Kidney (tissue), 13 donors: ENCODE measurements at regions not wholly inside any gene's neighbourhood (a gene's known extent, or its start where the extent isn't known, plus 50 kb on each side); places are given as distances from the start of the nearest gene placed in this dataset.

Source experiments
- DNase-seq, 5 donors: peaks; one replicate each; pipeline ENCODE4 v3.0.0-alpha.2; 2013 to 2020
- FAIRE-seq: peaks from 2 replicates; lab custom pipeline; 2012; peaks lifted over from hg19 to GRCh38; lab: Jason Lieb, UNC
- H3K27ac ChIP-seq, 2 donors: one replicate each; pipeline ENCODE4 v1.7.0; 2013; ENCODE audit warnings: low read depth in 2 of 2, low read length in 2 of 2, inconsistent platforms in 1 of 2
- H3K27me3 ChIP-seq: one replicate; pipeline ENCODE4 v1.7.1; 2013; ENCODE audit warnings: low read length, inconsistent platforms; ENCODE audit not compliant: control insufficient read depth, insufficient read depth
- H3K36me3 ChIP-seq, 3 donors: one replicate each; pipeline versions ENCODE4 v1.7.0 to v1.7.1; 2013; ENCODE audit warnings: low read length in 3 of 3, control low read depth in 1 of 3, inconsistent platforms in 1 of 3; ENCODE audit not compliant: insufficient read depth in 3 of 3, control insufficient read depth in 2 of 3
- H3K4me1 ChIP-seq, 3 donors: one replicate each; pipeline versions ENCODE4 v1.7.0 to v1.7.1; 2013; ENCODE audit warnings: low read length in 3 of 3, inconsistent platforms in 1 of 3, low read depth in 1 of 3; ENCODE audit not compliant: control insufficient read depth in 2 of 3, insufficient read depth in 2 of 3
- H3K4me3 ChIP-seq, 3 donors: one replicate each; pipeline versions ENCODE4 v1.7.0 to v1.8.1; 2013; ENCODE audit warnings: low read length in 3 of 3, control low read depth in 1 of 3, inconsistent platforms in 1 of 3
- H3K9ac ChIP-seq, 3 donors: one replicate each; pipeline versions ENCODE4 v1.7.0 to v1.7.1; 2013; ENCODE audit warnings: low read length in 3 of 3, control low read depth in 1 of 3, inconsistent platforms in 1 of 3
- H3K9me3 ChIP-seq, 3 donors: one replicate each; pipeline versions ENCODE4 v1.7.0 to v1.7.1; 2013; ENCODE audit warnings: low read length in 3 of 3, control low read depth in 1 of 3, inconsistent platforms in 1 of 3; ENCODE audit not compliant: control insufficient read depth in 2 of 3, insufficient read depth in 1 of 3
- intact Hi-C: fragments of 100-400 bp; cut with DNase I; formaldehyde crosslinking; loops from one replicate; pipeline ENCODE4 v1.11.1; 2022
- TF ChIP-seq, protein P1 (sequence below): IDR thresholded peaks from 3 replicates; pipeline ENCODE4 v1.5.1; 2012; ENCODE audit warnings: mild to moderate bottlenecking, moderate library complexity, borderline replicate concordance; ENCODE audit not compliant: insufficient read depth; ENCODE audit errors: extremely low read depth
- donor health status: control.
- donor health status: control.
- donor health status: control.
- donor health status: control.
- donor health status: control.
- donor health status: DM: yes; HTN: yes; CAD: no.
- donor health status: Normal renal cell carcinoma (clear cell type).

DNA sequence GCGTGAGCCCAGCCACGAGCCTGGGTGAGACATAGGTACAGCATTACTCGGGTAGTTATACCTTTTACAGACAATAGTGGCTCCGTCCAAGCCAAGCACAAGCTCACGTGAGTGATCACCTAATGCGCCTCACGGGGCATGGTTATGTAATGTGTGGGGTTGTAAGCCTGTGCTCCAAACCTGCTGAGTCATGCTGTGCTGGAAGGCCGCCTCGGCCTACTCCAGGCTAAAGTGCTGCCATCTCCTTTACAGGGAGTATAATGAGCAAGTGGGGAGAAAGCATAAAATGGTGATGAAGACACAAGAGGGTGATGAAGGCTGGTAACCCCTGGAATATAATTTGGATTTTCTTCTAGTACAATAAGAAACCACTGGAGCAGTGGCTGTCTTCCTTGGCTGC, 175.8 kb upstream of the STT3B start:
- intact Hi-C loops: no loop called here
- Histone ChIP-seq H3K4me3 (no peak overlapping the region), H3K9me3 (no peaks in the 10 kb centered on the region), H3K27me3 (no peaks in the 10 kb centered on the region), H3K36me3 (no peaks in the 10 kb centered on the region), H3K27ac (no peak overlapping the region), H3K9ac (no peak overlapping the region), H3K4me1 (peaks cover 0 to 3% (median 0%) of the 10 kb centered on the region in 3 donors)
- FAIRE-seq (no peak), DNase-seq (no peak)
- TF ChIP-seq, protein P1, sequence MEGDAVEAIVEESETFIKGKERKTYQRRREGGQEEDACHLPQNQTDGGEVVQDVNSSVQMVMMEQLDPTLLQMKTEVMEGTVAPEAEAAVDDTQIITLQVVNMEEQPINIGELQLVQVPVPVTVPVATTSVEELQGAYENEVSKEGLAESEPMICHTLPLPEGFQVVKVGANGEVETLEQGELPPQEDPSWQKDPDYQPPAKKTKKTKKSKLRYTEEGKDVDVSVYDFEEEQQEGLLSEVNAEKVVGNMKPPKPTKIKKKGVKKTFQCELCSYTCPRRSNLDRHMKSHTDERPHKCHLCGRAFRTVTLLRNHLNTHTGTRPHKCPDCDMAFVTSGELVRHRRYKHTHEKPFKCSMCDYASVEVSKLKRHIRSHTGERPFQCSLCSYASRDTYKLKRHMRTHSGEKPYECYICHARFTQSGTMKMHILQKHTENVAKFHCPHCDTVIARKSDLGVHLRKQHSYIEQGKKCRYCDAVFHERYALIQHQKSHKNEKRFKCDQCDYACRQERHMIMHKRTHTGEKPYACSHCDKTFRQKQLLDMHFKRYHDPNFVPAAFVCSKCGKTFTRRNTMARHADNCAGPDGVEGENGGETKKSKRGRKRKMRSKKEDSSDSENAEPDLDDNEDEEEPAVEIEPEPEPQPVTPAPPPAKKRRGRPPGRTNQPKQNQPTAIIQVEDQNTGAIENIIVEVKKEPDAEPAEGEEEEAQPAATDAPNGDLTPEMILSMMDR: no peak

DNA sequence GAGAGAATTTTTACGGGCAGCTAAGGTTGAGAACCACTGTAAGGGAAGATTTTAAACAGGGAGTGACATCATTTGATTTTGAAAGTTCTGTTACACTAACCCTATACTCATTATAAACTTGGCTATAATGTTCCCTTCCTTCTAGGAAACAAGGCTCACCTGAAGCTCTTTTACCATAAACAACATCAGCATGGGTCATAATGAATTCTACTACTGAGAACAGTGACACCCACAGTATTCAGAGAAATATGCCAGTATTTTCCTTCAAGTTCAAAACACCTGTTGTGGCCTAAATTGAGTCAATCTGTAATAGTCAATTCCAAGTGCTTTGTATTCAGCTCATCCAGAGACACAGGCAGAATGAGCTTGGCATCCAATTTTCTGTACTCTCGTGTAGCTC, 175.3 kb upstream of the STT3B start:
- H3K4me3 ChIP-seq: no peak overlapping the region
- no peaks in the 10 kb centered on the region for H3K27me3 ChIP-seq
- H3K36me3 ChIP-seq: no peaks in the 10 kb centered on the region
- no peak overlapping the region for H3K27ac ChIP-seq
- DNase-seq (no peak), FAIRE-seq (no peak)
- intact Hi-C loops: no loop called here
- H3K4me1 ChIP-seq: peaks cover 0 to 3% (median 0%) of the 10 kb centered on the region in 3 donors
- no peaks in the 10 kb centered on the region for H3K9me3 ChIP-seq
- no peak overlapping the region for H3K9ac ChIP-seq
- TF ChIP-seq, protein P1: no peak

DNA sequence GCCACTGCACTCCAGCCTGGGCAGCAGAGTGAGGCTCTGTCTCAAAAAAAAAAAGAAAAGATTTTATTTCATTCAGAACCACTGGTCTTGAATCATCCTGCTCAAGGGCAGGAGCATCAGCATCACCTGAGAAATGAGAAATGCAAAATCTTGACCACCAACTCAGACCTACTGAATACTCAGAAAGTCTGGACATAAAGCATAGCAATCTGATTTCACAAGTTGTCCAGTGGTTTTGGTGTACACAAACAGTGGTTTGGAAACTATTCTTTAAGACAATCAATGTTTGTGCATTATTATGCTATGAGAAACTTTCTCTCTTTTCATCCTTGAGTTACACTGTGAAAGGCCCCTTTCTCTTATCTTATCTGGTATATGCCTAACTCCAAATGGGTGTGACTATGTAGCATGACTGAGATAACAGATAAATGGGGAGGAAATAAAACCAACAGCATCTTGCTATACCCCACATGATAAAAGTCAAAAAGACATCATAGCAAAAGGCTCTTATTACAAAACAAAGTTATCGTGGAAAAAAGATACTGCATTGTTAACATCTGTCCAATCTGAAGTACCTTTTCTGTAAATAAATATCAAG, 174.2 kb upstream of the STT3B start:
- no peaks in the 10 kb centered on the region for H3K36me3 ChIP-seq
- peaks cover 0 to 3% (median 0%) of the 10 kb centered on the region in 3 donors for H3K4me1 ChIP-seq
- no peaks in the 10 kb centered on the region for H3K27me3 ChIP-seq
- intact Hi-C loops: no loop called here
- H3K27ac ChIP-seq: no peak overlapping the region
- H3K9ac ChIP-seq: no peak overlapping the region
- DNase-seq (no peak), FAIRE-seq (no peak)
- no peaks in the 10 kb centered on the region for H3K9me3 ChIP-seq
- H3K4me3 ChIP-seq: no peak overlapping the region
- TF ChIP-seq, protein P1: no peak
